D721Med (cell line): ENCODE measurements at regions not wholly inside any gene's neighbourhood (a gene's known extent, or its start where the extent isn't known, plus 50 kb on each side); places are given as distances from the start of the nearest gene placed in this dataset.
"Not testable (repeated sequence)": the region's sequence is repeated elsewhere in the genome, so short reads cannot be mapped to it uniquely, and the experiment has no call there.

Experiments used
- DNase-seq: peaks from one replicate; pipeline ENCODE4 v3.0.0; 2011; ENCODE audit warnings: low spot score; ENCODE audit not compliant: insufficient read length
- FAIRE-seq: peaks from 2 replicates; lab custom pipeline; 2011; peaks lifted over from hg19 to GRCh38; lab: Jason Lieb, UNC
- TF ChIP-seq, protein P1 (sequence below): IDR thresholded peaks from 2 replicates; pipeline ENCODE4 v1.5.1; 2012; ENCODE audit warnings: mild to moderate bottlenecking, control low read depth; ENCODE audit not compliant: insufficient read depth; ENCODE audit errors: missing control alignments

- TF ChIP-seq, protein P1, sequence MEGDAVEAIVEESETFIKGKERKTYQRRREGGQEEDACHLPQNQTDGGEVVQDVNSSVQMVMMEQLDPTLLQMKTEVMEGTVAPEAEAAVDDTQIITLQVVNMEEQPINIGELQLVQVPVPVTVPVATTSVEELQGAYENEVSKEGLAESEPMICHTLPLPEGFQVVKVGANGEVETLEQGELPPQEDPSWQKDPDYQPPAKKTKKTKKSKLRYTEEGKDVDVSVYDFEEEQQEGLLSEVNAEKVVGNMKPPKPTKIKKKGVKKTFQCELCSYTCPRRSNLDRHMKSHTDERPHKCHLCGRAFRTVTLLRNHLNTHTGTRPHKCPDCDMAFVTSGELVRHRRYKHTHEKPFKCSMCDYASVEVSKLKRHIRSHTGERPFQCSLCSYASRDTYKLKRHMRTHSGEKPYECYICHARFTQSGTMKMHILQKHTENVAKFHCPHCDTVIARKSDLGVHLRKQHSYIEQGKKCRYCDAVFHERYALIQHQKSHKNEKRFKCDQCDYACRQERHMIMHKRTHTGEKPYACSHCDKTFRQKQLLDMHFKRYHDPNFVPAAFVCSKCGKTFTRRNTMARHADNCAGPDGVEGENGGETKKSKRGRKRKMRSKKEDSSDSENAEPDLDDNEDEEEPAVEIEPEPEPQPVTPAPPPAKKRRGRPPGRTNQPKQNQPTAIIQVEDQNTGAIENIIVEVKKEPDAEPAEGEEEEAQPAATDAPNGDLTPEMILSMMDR = no peak
- FAIRE-seq (no peak), DNase-seq (no peak)
Measured at GRCh38 chr2:21234464-21235120, 110.8 kb downstream of the TDRD15 start.

DNA sequence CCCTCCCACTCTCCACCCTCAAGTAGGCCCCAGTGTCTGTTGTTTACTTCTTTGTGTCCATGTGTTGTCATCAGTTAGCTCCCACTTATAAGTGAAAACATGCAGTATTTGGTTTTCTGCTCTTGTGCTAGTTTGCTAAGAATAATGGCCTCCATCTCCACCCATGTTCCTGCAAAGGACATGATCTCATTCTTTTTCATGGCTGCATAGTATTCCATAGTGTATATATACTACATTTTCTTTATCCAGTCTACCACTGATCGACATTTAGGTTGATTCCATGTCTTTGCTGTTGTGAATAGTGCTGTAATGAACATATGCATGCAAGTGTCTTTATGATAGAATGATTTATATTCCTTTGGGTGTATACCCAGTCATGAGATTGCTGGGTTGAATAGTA lies 116.0 kb downstream of the TDRD15 start:
- FAIRE-seq, DNase-seq: not testable (repeated sequence)

- DNase-seq (no peak), FAIRE-seq (no peak)
- TF ChIP-seq, protein P1 = no peak
Measured at GRCh38 chr2:21244161-21244560, 120.4 kb downstream of the TDRD15 start.

DNA sequence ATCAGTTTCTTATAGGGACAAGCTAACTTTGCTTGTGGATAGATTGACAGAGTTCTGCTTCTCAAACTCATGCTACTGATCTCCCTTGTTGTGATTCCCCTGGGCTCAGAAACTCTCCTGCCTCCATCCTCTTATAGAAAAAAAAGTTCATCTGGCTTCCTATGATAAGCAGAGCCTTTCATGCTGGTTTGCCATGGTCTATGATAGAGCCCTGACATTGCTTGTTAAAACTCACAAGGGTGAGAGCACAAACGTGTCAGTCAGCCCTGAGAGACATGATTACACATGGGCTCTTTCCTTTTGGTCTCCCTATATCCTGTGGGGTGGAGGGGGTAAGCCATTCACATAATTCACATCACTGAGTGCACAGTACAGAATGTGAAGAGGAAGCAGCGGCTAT lies 121.8 kb downstream of the TDRD15 start:
- TF ChIP-seq, protein P1 = no peak
- DNase-seq (no peak), FAIRE-seq (no peak)

DNA sequence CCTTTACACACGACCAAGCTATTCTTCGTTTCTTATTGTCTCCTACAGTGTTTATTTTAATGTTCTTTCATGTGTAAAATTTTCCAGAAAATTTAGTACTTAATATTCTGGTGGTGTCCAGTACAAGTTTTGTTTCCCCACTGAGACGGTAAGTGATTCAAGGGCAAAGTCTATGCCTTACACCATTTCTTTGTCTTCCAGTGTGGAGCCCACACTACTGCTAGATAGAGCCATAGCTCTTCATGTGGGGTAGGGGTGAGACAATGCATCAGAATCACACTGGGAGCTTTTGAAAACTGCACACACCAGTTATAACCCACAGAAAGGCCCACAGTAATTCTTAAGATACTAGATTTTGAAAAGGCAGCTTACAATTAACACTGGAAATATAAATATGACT lies 125.6 kb downstream of the TDRD15 start:
- TF ChIP-seq, protein P1 = no peak
- DNase-seq (no peak), FAIRE-seq (no peak)

GRCh38 chr2:21250673-21251072 lies 126.9 kb downstream of the TDRD15 start:
- TF ChIP-seq, protein P1 = no peak
- DNase-seq (no peak), FAIRE-seq (no peak)

- TF ChIP-seq, protein P1 = no peak
- no peak for DNase-seq
- FAIRE-seq = no peak
Measured at GRCh38 chr2:21251216-21251980, 127.6 kb downstream of the TDRD15 start.
